ENCODE measurements at regions not wholly inside any gene's neighbourhood (a gene's known extent, or its start where the extent isn't known, plus 50 kb on each side); places are given as distances from the start of the nearest gene placed in this dataset.

- TF ChIP-seq POLR2AphosphoS5 (IDR thresholded peaks at IDR 0.05; ENCODE audit: low read depth, low read length) (no peak), CTCF (IDR thresholded peaks at IDR 0.05) (no peak)
Observed at GRCh38 chr10:105514106-105514505, 873.0 kb downstream of the SORCS3 start.

Measured in Panc1 (cell line).